ENCODE measurements at regions not wholly inside any gene's neighbourhood (a gene's known extent, or its start where the extent isn't known, plus 50 kb on each side); places are given as distances from the start of the nearest gene placed in this dataset.

- TF ChIP-seq CTCF (IDR thresholded peaks at IDR 0.05) = no peak
- TF ChIP-seq POLR2A (IDR thresholded peaks at IDR 0.05) = no peak
Measured at GRCh38 chr5:164708831-164709230, 1203.4 kb downstream of the MAT2B start.
